Prostate gland (tissue), 2 donors: ENCODE measurements at regions not wholly inside any gene's neighbourhood (a gene's known extent, or its start where the extent isn't known, plus 50 kb on each side); places are given as distances from the start of the nearest gene placed in this dataset.

Experiments
- DNase-seq: peaks from one replicate; pipeline ENCODE4 v3.0.0-alpha.2; 2019; ENCODE audit warnings: low spot score
- H3K27ac ChIP-seq, 2 donors: fragments of 200-600 bp; sonication (generic); 2 replicates each; pipeline ENCODE4 v1.5.1; 2017 to 2019
- H3K27me3 ChIP-seq: fragments of 200-600 bp; sonication (generic); replicated peaks from 2 replicates; pipeline ENCODE4 v1.5.1; 2019; ENCODE audit not compliant: insufficient read depth
- H3K36me3 ChIP-seq, 2 donors: fragments of 200-600 bp; sonication (generic); 1 replicate in 1 of 2; 2 replicates in 1 of 2; pipeline versions ENCODE4 v1.5.1 to v1.8.1; 2017 to 2019
- H3K4me1 ChIP-seq: fragments of 200-600 bp; sonication (generic); replicated peaks from 2 replicates; pipeline ENCODE4 v1.5.1; 2019
- H3K4me3 ChIP-seq, 2 donors: fragments of 200-600 bp; sonication (generic); 2 replicates each; pipeline ENCODE4 v1.5.1; 2017 to 2019
- H3K9me3 ChIP-seq: fragments of 200-600 bp; sonication (generic); 2 replicates; pipeline ENCODE4 v1.5.1; 2017
- POLR2A ChIP-seq: fragments of 450-650 bp; IDR thresholded peaks from one replicate; pipeline ENCODE4 v1.6.1; 2016; ENCODE audit warnings: antibody characterized with exemption, mild to moderate bottlenecking
- POLR2AphosphoS5 ChIP-seq: sonication (generic); formaldehyde crosslinking; IDR thresholded peaks from one replicate; pipeline ENCODE4 v1.6.1; 2017; ENCODE audit warnings: antibody characterized with exemption
- WGBS: methylation state at CpG from one replicate; pipeline ENCODE4 v1.1.5; 2018; 5-methylcytosine and 5-hydroxymethylcytosine counted together
- intact Hi-C: fragments of 100-400 bp; cut with DNase I; formaldehyde crosslinking; loops from one replicate; pipeline ENCODE4 v1.14.2; 2022
- TF ChIP-seq, protein P1 (sequence below), 4 experiments: fragments of 200-600 bp in 2 of 4; fragments of 450-650 bp in 2 of 4; sonication (generic) in 2 of 4; IDR thresholded peaks; 1 replicate in 3 of 4; 2 replicates in 1 of 4; pipeline ENCODE4 v1.5.1; 2016 to 2019; ENCODE audit warnings: antibody characterized with exemption in 4 of 4, mild to moderate bottlenecking in 2 of 4, moderate library complexity in 2 of 4

DNA sequence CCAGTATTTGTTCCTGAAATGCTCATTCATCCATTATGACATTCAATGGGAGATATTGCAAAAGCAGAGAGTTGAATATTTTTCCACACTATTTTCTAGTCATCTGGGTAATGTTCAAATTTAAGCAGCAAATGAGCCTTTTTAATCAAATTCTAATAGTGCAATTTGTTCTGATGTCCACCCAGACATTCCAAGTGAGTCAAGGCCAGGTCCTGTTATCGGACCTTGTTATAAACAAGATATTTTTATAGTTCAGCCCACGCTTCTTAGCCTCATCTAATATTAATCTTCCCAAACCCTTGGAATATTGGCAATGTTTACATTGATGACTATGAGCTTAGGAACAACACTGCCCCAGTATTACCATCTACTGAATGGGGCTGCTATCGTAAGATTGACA lies 500.1 kb upstream of the PHF14 start:
- no peaks in the 10 kb centered on the region for H3K4me1 ChIP-seq
- H3K27ac ChIP-seq, result no peak overlapping the region
- no peaks in the 10 kb centered on the region for H3K36me3 ChIP-seq
- WGBS, result 85% methylated on average over 3 of the region's 3 CpGs
- no peaks in the 10 kb centered on the region for H3K27me3 ChIP-seq
- H3K9me3 ChIP-seq, result no peaks in the 10 kb centered on the region
- intact Hi-C loops, result no loop called here
- H3K4me3 ChIP-seq, result no peak overlapping the region
- DNase-seq, result no peak
- TF ChIP-seq POLR2A (no peak), POLR2AphosphoS5 (no peak)
- TF ChIP-seq, protein P1, sequence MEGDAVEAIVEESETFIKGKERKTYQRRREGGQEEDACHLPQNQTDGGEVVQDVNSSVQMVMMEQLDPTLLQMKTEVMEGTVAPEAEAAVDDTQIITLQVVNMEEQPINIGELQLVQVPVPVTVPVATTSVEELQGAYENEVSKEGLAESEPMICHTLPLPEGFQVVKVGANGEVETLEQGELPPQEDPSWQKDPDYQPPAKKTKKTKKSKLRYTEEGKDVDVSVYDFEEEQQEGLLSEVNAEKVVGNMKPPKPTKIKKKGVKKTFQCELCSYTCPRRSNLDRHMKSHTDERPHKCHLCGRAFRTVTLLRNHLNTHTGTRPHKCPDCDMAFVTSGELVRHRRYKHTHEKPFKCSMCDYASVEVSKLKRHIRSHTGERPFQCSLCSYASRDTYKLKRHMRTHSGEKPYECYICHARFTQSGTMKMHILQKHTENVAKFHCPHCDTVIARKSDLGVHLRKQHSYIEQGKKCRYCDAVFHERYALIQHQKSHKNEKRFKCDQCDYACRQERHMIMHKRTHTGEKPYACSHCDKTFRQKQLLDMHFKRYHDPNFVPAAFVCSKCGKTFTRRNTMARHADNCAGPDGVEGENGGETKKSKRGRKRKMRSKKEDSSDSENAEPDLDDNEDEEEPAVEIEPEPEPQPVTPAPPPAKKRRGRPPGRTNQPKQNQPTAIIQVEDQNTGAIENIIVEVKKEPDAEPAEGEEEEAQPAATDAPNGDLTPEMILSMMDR (IDR thresholded peaks at IDR 0.05), result no peak

DNA sequence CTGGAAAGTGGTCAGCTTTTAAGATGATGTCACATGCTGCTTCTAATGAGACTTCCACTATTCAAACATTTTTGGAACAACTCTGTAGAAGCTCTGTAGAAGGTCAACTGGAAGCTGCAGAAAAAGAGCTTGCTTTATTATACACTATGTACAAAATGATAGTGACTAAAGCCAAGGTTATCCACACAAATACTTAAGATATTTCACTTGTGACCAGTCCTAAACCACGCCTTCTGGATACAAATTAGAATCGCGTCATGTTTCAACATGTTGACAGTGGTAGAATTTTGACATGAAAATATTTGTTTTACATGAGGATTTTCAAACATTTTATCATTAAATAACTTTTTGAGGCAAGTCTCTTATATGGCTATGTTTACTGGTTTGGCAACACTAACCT lies 499.6 kb upstream of the PHF14 start:
- no peaks in the 10 kb centered on the region for H3K27me3 ChIP-seq
- H3K4me1 ChIP-seq, result no peaks in the 10 kb centered on the region
- intact Hi-C loops, result no loop called here
- no peak overlapping the region for H3K27ac ChIP-seq
- H3K4me3 ChIP-seq, result no peak overlapping the region
- TF ChIP-seq, protein P1 (IDR thresholded peaks at IDR 0.05), result no peak
- TF ChIP-seq POLR2AphosphoS5 (no peak), POLR2A (no peak)
- H3K36me3 ChIP-seq, result no peaks in the 10 kb centered on the region
- no peaks in the 10 kb centered on the region for H3K9me3 ChIP-seq
- no peak for DNase-seq
- 84% methylated on average over 3 of the region's 3 CpGs for WGBS

DNA sequence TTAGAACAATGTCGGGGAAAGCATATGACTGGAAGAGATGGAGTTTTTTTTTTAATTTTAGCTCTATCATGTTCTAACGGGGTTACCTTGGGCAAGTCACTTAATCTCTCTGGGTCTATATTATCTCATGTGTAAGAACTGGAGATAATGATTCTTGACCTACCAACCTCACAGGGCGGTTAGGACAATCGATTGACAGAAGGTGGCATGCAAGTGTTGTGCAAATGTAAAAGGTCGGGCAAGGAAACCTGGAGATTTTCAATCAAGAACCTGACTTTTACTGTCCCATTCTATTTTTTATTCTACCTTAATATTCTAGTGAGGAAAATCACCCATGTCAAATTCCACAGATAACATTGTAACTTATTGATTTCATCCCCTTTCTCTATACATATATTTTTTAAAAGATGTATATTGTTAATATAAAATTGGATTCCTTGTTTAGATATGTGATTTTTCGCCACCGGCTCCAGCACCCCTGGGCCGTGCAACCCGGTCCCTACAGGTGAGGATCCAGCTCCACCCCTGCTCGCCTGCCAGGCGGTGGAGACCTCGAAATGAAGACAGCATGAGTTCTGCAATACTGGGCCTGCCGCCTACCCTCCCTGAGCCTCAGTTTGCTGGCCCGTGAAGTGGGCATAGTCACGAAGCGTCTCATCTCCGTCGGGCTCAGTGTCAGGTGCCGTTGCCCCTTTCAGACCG lies 497.6 kb upstream of the PHF14 start:
- Histone ChIP-seq H3K9me3 (no peaks in the 10 kb centered on the region), H3K4me1 (no peaks in the 10 kb centered on the region), H3K36me3 (no peaks in the 10 kb centered on the region), H3K4me3 (no peak overlapping the region), H3K27me3 (no peaks in the 10 kb centered on the region), H3K27ac (no peak overlapping the region)
- DNase-seq, result no peak
- TF ChIP-seq, protein P1 (IDR thresholded peaks at IDR 0.05), result no peak
- TF ChIP-seq POLR2AphosphoS5, result no peak
- no peak for TF ChIP-seq POLR2A
- 92% methylated on average over 20 of the region's 20 CpGs for WGBS
- intact Hi-C loops, result no loop called here

DNA sequence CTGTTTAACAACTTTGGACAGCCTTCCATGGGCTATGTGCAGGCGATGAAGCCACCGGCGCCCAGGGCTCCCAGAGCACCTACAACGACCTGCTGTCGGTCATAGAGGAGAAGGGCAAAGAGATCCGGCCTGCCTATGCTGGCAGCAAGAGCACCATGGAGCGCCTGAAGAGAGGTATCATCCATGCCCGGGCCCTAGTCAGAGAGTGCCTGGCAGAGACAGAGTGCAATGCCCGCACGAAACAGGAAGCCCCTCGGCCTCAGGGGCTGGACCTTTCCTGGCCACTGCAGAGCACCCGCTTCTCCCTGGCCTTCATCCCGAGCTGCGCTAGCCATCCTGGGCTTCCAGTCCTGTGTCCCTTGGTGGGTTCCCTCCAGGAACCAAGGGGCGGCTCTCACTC lies 497.0 kb upstream of the PHF14 start:
- H3K4me1 ChIP-seq, result no peaks in the 10 kb centered on the region
- H3K36me3 ChIP-seq, result no peaks in the 10 kb centered on the region
- WGBS, result 94% methylated on average over 15 of the region's 15 CpGs
- no peaks in the 10 kb centered on the region for H3K9me3 ChIP-seq
- H3K27me3 ChIP-seq, result no peaks in the 10 kb centered on the region
- no peak overlapping the region for H3K27ac ChIP-seq
- no peak for DNase-seq
- no peak overlapping the region for H3K4me3 ChIP-seq
- intact Hi-C loops, result no loop called here
- TF ChIP-seq, protein P1 (IDR thresholded peaks at IDR 0.05), result no peak
- TF ChIP-seq POLR2AphosphoS5, result no peak
- no peak for TF ChIP-seq POLR2A

DNA sequence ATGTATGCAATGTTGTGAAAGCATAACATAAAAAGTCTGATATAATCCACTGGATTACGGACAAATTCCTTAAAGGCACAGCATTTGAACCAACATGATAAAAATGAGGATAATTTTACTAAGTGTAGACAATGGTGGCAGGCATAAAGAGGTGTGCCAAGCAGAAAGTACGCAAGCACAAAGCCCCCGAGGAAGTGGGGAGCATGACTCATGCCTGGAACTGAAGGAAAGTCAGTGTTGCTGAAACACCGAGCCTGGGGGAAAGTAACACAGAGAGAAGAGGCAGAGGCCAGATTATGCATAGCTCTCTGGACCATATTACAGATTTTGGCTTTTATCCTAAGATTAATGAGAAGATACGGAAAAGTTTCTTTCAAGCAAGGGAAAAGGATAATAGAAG lies 490.0 kb upstream of the PHF14 start:
- H3K27ac ChIP-seq, result no peak overlapping the region
- no peaks in the 10 kb centered on the region for H3K9me3 ChIP-seq
- TF ChIP-seq POLR2AphosphoS5 (no peak), POLR2A (no peak)
- TF ChIP-seq, protein P1 (IDR thresholded peaks at IDR 0.05), result no peak
- WGBS, result 46% methylated on average over 5 of the region's 5 CpGs
- no peak overlapping the region for H3K4me3 ChIP-seq
- H3K4me1 ChIP-seq, result no peaks in the 10 kb centered on the region
- DNase-seq, result no peak
- no peaks in the 10 kb centered on the region for H3K36me3 ChIP-seq
- H3K27me3 ChIP-seq, result no peaks in the 10 kb centered on the region
- intact Hi-C loops, result no loop called here
